ENCODE measurements at regions not wholly inside any gene's neighbourhood (a gene's known extent, or its start where the extent isn't known, plus 50 kb on each side); places are given as distances from the start of the nearest gene placed in this dataset.

GRCh38 chr7:115637128-115637527 is 393.4 kb downstream of the TFEC start:
- DNase-seq (ENCODE audit: insufficient read length, low spot score) = no peak

GRCh38 chr7:115635876-115636275 is 394.7 kb downstream of the TFEC start:
- FAIRE-seq (no peak), DNase-seq (ENCODE audit: insufficient read length, low spot score) (no peak)
- no peak for TF ChIP-seq CTCF (IDR thresholded peaks at IDR 0.05; ENCODE audit: insufficient read depth, missing control alignments)

More at GRCh38 chr7:115637128-115637527, 393.4 kb downstream of the TFEC start:
- no peak for FAIRE-seq
- no peak for TF ChIP-seq CTCF (IDR thresholded peaks at IDR 0.05; ENCODE audit: insufficient read depth, missing control alignments)

- DNase-seq (ENCODE audit: insufficient read length, low spot score) (no peak), FAIRE-seq (no peak)
- TF ChIP-seq CTCF (IDR thresholded peaks at IDR 0.05; ENCODE audit: insufficient read depth, missing control alignments) = no peak
These were observed 395.2 kb downstream of the TFEC start for GRCh38 chr7:115635376-115635775.

GRCh38 chr7:115634633-115635032 is 395.9 kb downstream of the TFEC start:
- FAIRE-seq = no peak
- DNase-seq (ENCODE audit: insufficient read length, low spot score) = no peak
- no peak for TF ChIP-seq CTCF (IDR thresholded peaks at IDR 0.05; ENCODE audit: insufficient read depth, missing control alignments)

- DNase-seq (ENCODE audit: insufficient read length, low spot score) = no peak
- no peak for FAIRE-seq
- no peak for TF ChIP-seq CTCF (IDR thresholded peaks at IDR 0.05; ENCODE audit: insufficient read depth, missing control alignments)
These were observed 397.9 kb downstream of the TFEC start for GRCh38 chr7:115632636-115633035.

- TF ChIP-seq CTCF (IDR thresholded peaks at IDR 0.05; ENCODE audit: insufficient read depth, missing control alignments) = no peak
- FAIRE-seq = no peak
These were observed 398.8 kb downstream of the TFEC start for GRCh38 chr7:115631782-115632181.

GRCh38 chr7:115630049-115630448 is 400.5 kb downstream of the TFEC start:
- TF ChIP-seq CTCF (IDR thresholded peaks at IDR 0.05; ENCODE audit: insufficient read depth, missing control alignments) = no peak
- DNase-seq (ENCODE audit: insufficient read length, low spot score) (no peak), FAIRE-seq (no peak)

More at GRCh38 chr7:115631782-115632181, 398.8 kb downstream of the TFEC start:
- DNase-seq (ENCODE audit: insufficient read length, low spot score) = no peak
